GM12878 (cell line): ENCODE measurements at regions not wholly inside any gene's neighbourhood (a gene's known extent, or its start where the extent isn't known, plus 50 kb on each side); places are given as distances from the start of the nearest gene placed in this dataset.

ENCODE experiments used
- BCL11A ChIP-seq: IDR thresholded peaks from 2 replicates; pipeline ENCODE4 v1.6.1; 2011; ENCODE audit warnings: low read depth, low read length
- BRCA1 ChIP-seq: IDR thresholded peaks from 2 replicates; pipeline ENCODE4 v1.6.1; 2011; ENCODE audit warnings: low read depth, low read length, improper control_type of control experiment
- CBX5 ChIP-seq: sonication (generic); IDR thresholded peaks from 2 replicates; pipeline ENCODE4 v1.6.1; 2016; ENCODE audit warnings: low read depth, moderate library complexity, mild to moderate bottlenecking, inconsistent platforms
- FOXK2 ChIP-seq: fragments of 450-650 bp; IDR thresholded peaks from 2 replicates; pipeline ENCODE4 v1.6.1; 2017; ENCODE audit warnings: mild to moderate bottlenecking, moderate library complexity
- JUND ChIP-seq: IDR thresholded peaks from 2 replicates; pipeline ENCODE4 v1.6.1; 2012; ENCODE audit warnings: low read depth, mild to moderate bottlenecking, low read length, improper control_type of control experiment, moderate library complexity
- NFYB ChIP-seq: IDR thresholded peaks from 2 replicates; pipeline ENCODE4 v1.6.1; 2011; ENCODE audit warnings: low read depth, mild to moderate bottlenecking, low read length, improper control_type of control experiment, moderate library complexity; ENCODE audit not compliant: insufficient read depth
- RUNX3 ChIP-seq: IDR thresholded peaks from 2 replicates; pipeline ENCODE4 v1.6.1; 2012; ENCODE audit warnings: low read length, inconsistent platforms
- ZSCAN29 ChIP-seq: fragments of 450-650 bp; IDR thresholded peaks from 2 replicates; pipeline ENCODE4 v1.6.1; 2017; ENCODE audit warnings: mild to moderate bottlenecking, moderate library complexity
- TF ChIP-seq, protein P1 (sequence below), 3 experiments: IDR thresholded peaks in 2 of 3; conservative IDR thresholded peaks in 1 of 3; 2 replicates each; pipeline ENCODE4 v1.5.1; 2011; ENCODE audit warnings: low read depth in 3 of 3, low read length in 3 of 3, mild to moderate bottlenecking in 3 of 3, control low read depth in 2 of 3, moderate library complexity in 2 of 3, inconsistent platforms in 1 of 3, mixed read lengths in 1 of 3; ENCODE audit not compliant: control insufficient read depth in 2 of 3, insufficient read depth in 1 of 3; ENCODE audit errors: extremely low read depth in 1 of 3

- TF ChIP-seq BCL11A (no peak), RUNX3 (no peak), BRCA1 (no peak), NFYB (no peak), CBX5 (no peak), ZSCAN29 (no peak), FOXK2 (no peak), JUND (no peak)
- TF ChIP-seq, protein P1, sequence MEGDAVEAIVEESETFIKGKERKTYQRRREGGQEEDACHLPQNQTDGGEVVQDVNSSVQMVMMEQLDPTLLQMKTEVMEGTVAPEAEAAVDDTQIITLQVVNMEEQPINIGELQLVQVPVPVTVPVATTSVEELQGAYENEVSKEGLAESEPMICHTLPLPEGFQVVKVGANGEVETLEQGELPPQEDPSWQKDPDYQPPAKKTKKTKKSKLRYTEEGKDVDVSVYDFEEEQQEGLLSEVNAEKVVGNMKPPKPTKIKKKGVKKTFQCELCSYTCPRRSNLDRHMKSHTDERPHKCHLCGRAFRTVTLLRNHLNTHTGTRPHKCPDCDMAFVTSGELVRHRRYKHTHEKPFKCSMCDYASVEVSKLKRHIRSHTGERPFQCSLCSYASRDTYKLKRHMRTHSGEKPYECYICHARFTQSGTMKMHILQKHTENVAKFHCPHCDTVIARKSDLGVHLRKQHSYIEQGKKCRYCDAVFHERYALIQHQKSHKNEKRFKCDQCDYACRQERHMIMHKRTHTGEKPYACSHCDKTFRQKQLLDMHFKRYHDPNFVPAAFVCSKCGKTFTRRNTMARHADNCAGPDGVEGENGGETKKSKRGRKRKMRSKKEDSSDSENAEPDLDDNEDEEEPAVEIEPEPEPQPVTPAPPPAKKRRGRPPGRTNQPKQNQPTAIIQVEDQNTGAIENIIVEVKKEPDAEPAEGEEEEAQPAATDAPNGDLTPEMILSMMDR (IDR thresholded peaks at IDR 0.05 in 2 of 3, conservative IDR thresholded peaks at IDR 0.05 in 1 of 3; ENCODE audit: control insufficient read depth in 2 of 3, extremely low read depth in 1 of 3, insufficient read depth in 1 of 3, low read depth in 3 of 3, low read length in 3 of 3): no peak
Observed at GRCh38 chr6:113739041-113739655, 118.0 kb upstream of the MARCKS start.
